ENCODE measurements at regions not wholly inside any gene's neighbourhood (a gene's known extent, or its start where the extent isn't known, plus 50 kb on each side); places are given as distances from the start of the nearest gene placed in this dataset.

- DNase-seq (ENCODE audit: low read depth), result no peak
- TF ChIP-seq, protein P1, sequence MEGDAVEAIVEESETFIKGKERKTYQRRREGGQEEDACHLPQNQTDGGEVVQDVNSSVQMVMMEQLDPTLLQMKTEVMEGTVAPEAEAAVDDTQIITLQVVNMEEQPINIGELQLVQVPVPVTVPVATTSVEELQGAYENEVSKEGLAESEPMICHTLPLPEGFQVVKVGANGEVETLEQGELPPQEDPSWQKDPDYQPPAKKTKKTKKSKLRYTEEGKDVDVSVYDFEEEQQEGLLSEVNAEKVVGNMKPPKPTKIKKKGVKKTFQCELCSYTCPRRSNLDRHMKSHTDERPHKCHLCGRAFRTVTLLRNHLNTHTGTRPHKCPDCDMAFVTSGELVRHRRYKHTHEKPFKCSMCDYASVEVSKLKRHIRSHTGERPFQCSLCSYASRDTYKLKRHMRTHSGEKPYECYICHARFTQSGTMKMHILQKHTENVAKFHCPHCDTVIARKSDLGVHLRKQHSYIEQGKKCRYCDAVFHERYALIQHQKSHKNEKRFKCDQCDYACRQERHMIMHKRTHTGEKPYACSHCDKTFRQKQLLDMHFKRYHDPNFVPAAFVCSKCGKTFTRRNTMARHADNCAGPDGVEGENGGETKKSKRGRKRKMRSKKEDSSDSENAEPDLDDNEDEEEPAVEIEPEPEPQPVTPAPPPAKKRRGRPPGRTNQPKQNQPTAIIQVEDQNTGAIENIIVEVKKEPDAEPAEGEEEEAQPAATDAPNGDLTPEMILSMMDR (IDR thresholded peaks at IDR 0.05; ENCODE audit: low read length, missing control alignments), result no peak
- no peak overlapping the region for H3K4me3 ChIP-seq (replicated peaks; ENCODE audit: low read depth, low read length)
Observed at GRCh38 chr16:51355195-51355594, 204.1 kb upstream of the SALL1 start.

GRCh38 chr16:51353055-51353454 lies 202.0 kb upstream of the SALL1 start:
- TF ChIP-seq, protein P1 (IDR thresholded peaks at IDR 0.05; ENCODE audit: low read length, missing control alignments), result no peak
- no peak for DNase-seq (ENCODE audit: low read depth)
- no peak overlapping the region for H3K4me3 ChIP-seq (replicated peaks; ENCODE audit: low read depth, low read length)

DNA sequence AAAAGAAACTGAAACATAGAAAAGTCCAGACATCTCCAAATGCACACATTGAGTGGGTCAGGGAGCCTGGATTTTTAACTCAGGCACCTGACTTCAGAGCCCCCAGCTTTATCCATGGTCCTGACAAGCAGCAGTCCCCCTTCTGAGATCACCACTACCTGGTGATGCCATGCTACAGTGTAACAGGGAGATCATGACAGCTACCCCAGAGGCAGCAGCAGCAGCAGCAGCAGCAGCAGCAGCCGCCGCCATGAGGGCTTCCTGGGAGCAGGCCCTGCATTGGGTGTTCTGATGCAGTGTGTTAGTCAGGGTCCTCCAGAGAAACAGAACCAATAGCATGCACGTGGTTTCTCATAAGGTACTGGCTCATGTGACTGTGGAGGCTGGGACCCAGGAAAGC lies 198.6 kb upstream of the SALL1 start:
- no peak for DNase-seq (ENCODE audit: low read depth)
- TF ChIP-seq, protein P1 (IDR thresholded peaks at IDR 0.05; ENCODE audit: low read length, missing control alignments), result no peak
- no peak overlapping the region for H3K4me3 ChIP-seq (replicated peaks; ENCODE audit: low read depth, low read length)

DNA sequence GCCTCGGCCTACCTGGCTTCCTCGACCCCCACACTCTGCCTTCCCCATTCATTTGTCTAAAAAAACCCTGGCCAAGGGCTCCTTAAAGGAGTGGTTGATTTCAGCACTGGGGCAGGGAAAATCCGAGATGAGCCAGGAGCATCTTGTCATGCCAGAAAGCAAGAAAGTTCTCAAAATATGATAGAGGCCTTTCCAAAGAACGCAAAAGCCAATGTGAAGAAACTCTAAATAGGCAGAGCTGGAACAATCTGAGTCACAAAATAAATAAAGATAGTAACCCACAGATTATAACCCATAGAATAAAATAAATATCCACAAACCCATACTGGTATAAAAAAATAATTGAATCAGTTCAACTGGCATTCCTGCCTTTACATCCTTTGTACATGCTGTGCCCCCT lies 192.3 kb upstream of the SALL1 start:
- DNase-seq (ENCODE audit: low read depth), result peak; percentile 3
- TF ChIP-seq, protein P1 (IDR thresholded peaks at IDR 0.05; ENCODE audit: low read length, missing control alignments), result no peak
- no peak overlapping the region for H3K4me3 ChIP-seq (replicated peaks; ENCODE audit: low read depth, low read length)

- no peak overlapping the region for H3K4me3 ChIP-seq (replicated peaks; ENCODE audit: low read depth, low read length)
- no peak for DNase-seq (ENCODE audit: low read depth)
- TF ChIP-seq, protein P1 (IDR thresholded peaks at IDR 0.05; ENCODE audit: low read length, missing control alignments), result no peak
Observed at GRCh38 chr16:51341204-51341603, 190.1 kb upstream of the SALL1 start.

- TF ChIP-seq, protein P1 (IDR thresholded peaks at IDR 0.05; ENCODE audit: low read length, missing control alignments), result peak; percentile 12
- H3K4me3 ChIP-seq (replicated peaks; ENCODE audit: low read depth, low read length), result no peak overlapping the region
- no peak for DNase-seq (ENCODE audit: low read depth)
Observed at GRCh38 chr16:51337662-51338061, 186.6 kb upstream of the SALL1 start.

DNA sequence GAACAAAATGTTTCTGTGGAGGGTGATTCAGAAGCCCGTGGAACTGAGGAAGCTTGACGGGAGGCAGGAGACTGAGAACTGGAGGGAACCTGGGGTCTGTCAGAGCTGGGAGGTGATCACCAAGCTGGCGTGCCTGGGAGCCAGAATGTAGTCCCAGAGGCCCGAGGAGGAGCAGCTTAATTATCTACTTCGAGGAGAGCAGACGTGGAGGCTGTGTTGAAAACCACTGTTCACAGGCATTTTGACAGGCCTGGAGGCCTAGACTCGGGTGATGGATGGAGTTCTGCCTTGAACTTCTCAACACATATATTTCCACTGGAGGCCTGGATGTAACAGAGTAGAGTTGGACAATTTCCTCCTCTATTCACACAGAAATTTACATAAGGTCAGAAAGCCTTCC lies 177.7 kb upstream of the SALL1 start:
- H3K4me3 ChIP-seq (replicated peaks; ENCODE audit: low read depth, low read length), result no peak overlapping the region
- TF ChIP-seq, protein P1 (IDR thresholded peaks at IDR 0.05; ENCODE audit: low read length, missing control alignments), result no peak
- DNase-seq (ENCODE audit: low read depth), result peak; percentile 9

All from fibroblast of pulmonary artery (primary cell).